ENCODE measurements at regions not wholly inside any gene's neighbourhood (a gene's known extent, or its start where the extent isn't known, plus 50 kb on each side); places are given as distances from the start of the nearest gene placed in this dataset.
"Not testable (repeated sequence)": the region's sequence is repeated elsewhere in the genome, so short reads cannot be mapped to it uniquely, and the experiment has no call there.

- TF ChIP-seq CTCF, EZH2, EZH2phosphoT487 (IDR thresholded peaks at IDR 0.05): not testable (repeated sequence)
These were observed 726.0 kb upstream of the MANEA start for GRCh38 chr6:94851329-94851728.

All from neural progenitor cell (in vitro differentiated cells).